Activated B cell treated with CpG ODN at 0.5 μM for 24 hours (primary cell): ENCODE measurements at regions not wholly inside any gene's neighbourhood (a gene's known extent, or its start where the extent isn't known, plus 50 kb on each side); places are given as distances from the start of the nearest gene placed in this dataset.

Source experiments
- ATAC-seq: fragments of 200-7000 bp; cut with Tn5 transposase; one replicate; pipeline ENCODE4 v1.10.0; 2021; ENCODE audit warnings: low read depth, mild to moderate bottlenecking, moderate library complexity
- CTCF ChIA-PET: fragments of 350-600 bp; sonication (Branson Sonifier 250); formaldehyde crosslinking; loops from one replicate; lab custom pipeline; 2021; ENCODE audit warnings: antibody characterized with exemption; lab: Charles Lee
- POLR2A ChIA-PET: fragments of 350-600 bp; sonication (Branson Sonifier 250); formaldehyde crosslinking; loops from one replicate; lab custom pipeline; 2021; ENCODE audit warnings: antibody characterized with exemption; lab: Charles Lee
- DNase-seq: peaks from one replicate; pipeline ENCODE4 v3.0.0; 2022
- H3K27ac Mint-ChIP-seq: one replicate; pipeline ENCODE4 v1.8.0; 2020; ENCODE audit warnings: mixed read lengths
- H3K27me3 Mint-ChIP-seq: one replicate; pipeline ENCODE4 v1.8.0; 2021; ENCODE audit warnings: mixed read lengths
- H3K36me3 Mint-ChIP-seq: one replicate; pipeline ENCODE4 v1.8.0; 2021; ENCODE audit warnings: low read depth, mixed read lengths
- H3K4me1 Mint-ChIP-seq: one replicate; pipeline ENCODE4 v1.8.0; 2021; ENCODE audit warnings: mixed read lengths
- H3K4me3 Mint-ChIP-seq: one replicate; pipeline ENCODE4 v1.8.0; 2020; ENCODE audit warnings: mild to moderate bottlenecking, mixed read lengths
- H3K9me3 Mint-ChIP-seq: one replicate; pipeline ENCODE4 v1.8.0; 2020; ENCODE audit warnings: mixed read lengths
- intact Hi-C: fragments of 100-400 bp; cut with micrococcal nuclease; formaldehyde crosslinking; loops from one replicate; pipeline ENCODE4 v1.15.1; 2024
- TF ChIP-seq, protein P1 (sequence below): fragments of 200-600 bp; IDR thresholded peaks from one replicate; pipeline ENCODE4 v1.8.0; 2022; ENCODE audit warnings: antibody characterized with exemption, mild to moderate bottlenecking

DNA sequence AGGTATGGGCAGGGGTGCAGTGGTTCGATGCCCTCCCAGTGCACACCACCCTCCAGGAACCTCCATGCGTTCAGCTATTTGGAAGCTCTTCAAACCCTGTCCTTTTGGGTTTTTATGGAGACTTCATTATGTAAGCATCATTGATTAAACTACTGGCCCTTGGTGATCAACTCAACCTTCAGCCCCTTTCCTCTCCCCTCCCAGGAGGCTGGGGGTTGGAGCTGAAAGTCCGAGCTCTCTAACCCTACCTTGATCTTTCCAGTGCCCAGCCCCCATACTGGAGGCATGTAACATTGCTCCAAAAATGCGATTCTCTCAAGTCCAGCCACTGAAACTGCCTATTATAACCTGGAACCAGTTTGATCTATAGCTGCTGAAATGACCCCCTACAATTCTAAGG lies 188.1 kb downstream of the IPO8 start:
- intact Hi-C loops = no loop called here
- peaks cover 2% of the 10 kb centered on the region for H3K9me3 Mint-ChIP-seq
- TF ChIP-seq, protein P1, sequence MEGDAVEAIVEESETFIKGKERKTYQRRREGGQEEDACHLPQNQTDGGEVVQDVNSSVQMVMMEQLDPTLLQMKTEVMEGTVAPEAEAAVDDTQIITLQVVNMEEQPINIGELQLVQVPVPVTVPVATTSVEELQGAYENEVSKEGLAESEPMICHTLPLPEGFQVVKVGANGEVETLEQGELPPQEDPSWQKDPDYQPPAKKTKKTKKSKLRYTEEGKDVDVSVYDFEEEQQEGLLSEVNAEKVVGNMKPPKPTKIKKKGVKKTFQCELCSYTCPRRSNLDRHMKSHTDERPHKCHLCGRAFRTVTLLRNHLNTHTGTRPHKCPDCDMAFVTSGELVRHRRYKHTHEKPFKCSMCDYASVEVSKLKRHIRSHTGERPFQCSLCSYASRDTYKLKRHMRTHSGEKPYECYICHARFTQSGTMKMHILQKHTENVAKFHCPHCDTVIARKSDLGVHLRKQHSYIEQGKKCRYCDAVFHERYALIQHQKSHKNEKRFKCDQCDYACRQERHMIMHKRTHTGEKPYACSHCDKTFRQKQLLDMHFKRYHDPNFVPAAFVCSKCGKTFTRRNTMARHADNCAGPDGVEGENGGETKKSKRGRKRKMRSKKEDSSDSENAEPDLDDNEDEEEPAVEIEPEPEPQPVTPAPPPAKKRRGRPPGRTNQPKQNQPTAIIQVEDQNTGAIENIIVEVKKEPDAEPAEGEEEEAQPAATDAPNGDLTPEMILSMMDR = no peak
- H3K36me3 Mint-ChIP-seq = no peaks in the 10 kb centered on the region
- POLR2A ChIA-PET = no interaction called here
- ATAC-seq (no peak), DNase-seq (no peak)
- no peak overlapping the region for H3K4me3 Mint-ChIP-seq
- H3K27ac Mint-ChIP-seq = no peak overlapping the region
- CTCF ChIA-PET = no interaction called here
- H3K4me1 Mint-ChIP-seq = no peaks in the 10 kb centered on the region
- H3K27me3 Mint-ChIP-seq = no peaks in the 10 kb centered on the region

GRCh38 chr12:30506411-30506810 lies 189.3 kb downstream of the IPO8 start:
- no peaks in the 10 kb centered on the region for H3K4me1 Mint-ChIP-seq
- intact Hi-C loops = no loop called here
- H3K9me3 Mint-ChIP-seq = no peaks in the 10 kb centered on the region
- ATAC-seq = no peak
- POLR2A ChIA-PET = no interaction called here
- TF ChIP-seq, protein P1 = no peak
- H3K27me3 Mint-ChIP-seq = no peaks in the 10 kb centered on the region
- CTCF ChIA-PET = no interaction called here
- no peak overlapping the region for H3K4me3 Mint-ChIP-seq
- H3K36me3 Mint-ChIP-seq = no peaks in the 10 kb centered on the region
- no peak for DNase-seq
- H3K27ac Mint-ChIP-seq = no peak overlapping the region

DNA sequence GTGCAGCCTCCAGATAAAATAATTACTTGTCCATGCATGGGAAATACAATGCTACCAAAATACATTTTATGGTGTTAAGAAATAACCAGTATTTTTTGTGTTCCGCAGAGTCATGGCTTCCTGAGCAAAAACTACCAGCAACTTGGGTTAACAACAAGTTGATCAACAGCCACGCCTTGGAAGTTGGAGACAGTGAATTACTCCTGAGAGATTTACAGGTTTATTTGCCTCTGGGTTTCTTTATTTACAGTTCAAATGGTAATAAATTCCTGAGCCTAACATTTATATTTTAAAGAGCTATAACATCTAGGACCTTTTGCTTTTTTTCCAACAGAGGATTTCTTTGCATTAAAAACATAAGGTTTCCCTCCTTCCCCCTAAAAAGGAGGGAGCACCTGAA lies 194.0 kb downstream of the IPO8 start:
- Mint-ChIP-seq H3K4me3 (no peak overlapping the region), H3K27me3 (no peaks in the 10 kb centered on the region), H3K9me3 (no peaks in the 10 kb centered on the region), H3K36me3 (no peaks in the 10 kb centered on the region), H3K4me1 (no peaks in the 10 kb centered on the region), H3K27ac (no peak overlapping the region)
- ATAC-seq (no peak), DNase-seq (no peak)
- ChIA-PET POLR2A (no interaction called here), CTCF (no interaction called here)
- TF ChIP-seq, protein P1 = no peak
- intact Hi-C loops = no loop called here

GRCh38 chr12:30500532-30500931 lies 195.1 kb downstream of the IPO8 start:
- no peak for DNase-seq

DNA sequence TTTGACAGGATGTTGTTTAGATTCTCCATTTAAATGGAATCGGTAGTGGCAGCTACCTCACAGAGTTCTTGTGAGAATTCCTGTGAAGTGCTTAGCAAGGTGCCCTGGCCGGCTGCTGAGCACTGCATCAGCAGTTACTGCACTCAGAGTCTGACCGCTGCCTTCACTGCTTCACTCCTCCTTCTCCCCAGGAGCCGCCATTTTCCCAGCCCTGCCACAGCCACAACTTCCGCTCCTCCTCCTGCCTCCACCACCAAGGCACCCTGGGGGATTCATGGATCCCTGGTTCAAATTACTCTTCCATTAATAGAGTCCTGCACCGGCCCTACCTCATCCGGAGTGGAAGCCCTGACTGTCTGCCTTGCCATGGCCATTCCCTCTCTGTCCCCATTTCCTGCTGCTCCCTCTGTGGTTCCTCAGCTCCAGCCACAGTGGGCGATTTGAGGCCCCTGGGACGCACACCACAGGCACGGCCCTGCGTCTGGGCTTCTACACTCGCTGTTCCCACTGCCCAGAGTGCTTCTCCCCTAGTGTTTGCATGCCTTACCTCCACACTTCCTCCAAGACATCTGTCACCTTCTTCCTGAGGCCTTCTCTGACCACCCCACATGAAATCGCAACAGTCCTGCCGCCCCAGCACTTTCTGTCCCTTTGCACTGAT lies 210.3 kb downstream of the IPO8 start:
- intact Hi-C loops = no loop called here
- ATAC-seq (no peak), DNase-seq (no peak)
- H3K27ac Mint-ChIP-seq = no peak overlapping the region
- CTCF ChIA-PET = no interaction called here
- TF ChIP-seq, protein P1 = no peak
- H3K36me3 Mint-ChIP-seq = no peaks in the 10 kb centered on the region
- no peaks in the 10 kb centered on the region for H3K9me3 Mint-ChIP-seq
- H3K27me3 Mint-ChIP-seq = no peaks in the 10 kb centered on the region
- POLR2A ChIA-PET = no interaction called here
- no peaks in the 10 kb centered on the region for H3K4me1 Mint-ChIP-seq
- no peak overlapping the region for H3K4me3 Mint-ChIP-seq

More at GRCh38 chr12:30500532-30500931, 195.1 kb downstream of the IPO8 start:
- H3K4me1 Mint-ChIP-seq = no peaks in the 10 kb centered on the region
- no peak for ATAC-seq
- TF ChIP-seq, protein P1 = no peak
- intact Hi-C loops = no loop called here
- H3K36me3 Mint-ChIP-seq = no peaks in the 10 kb centered on the region
- ChIA-PET POLR2A (no interaction called here), CTCF (no interaction called here)
- no peaks in the 10 kb centered on the region for H3K9me3 Mint-ChIP-seq
- H3K4me3 Mint-ChIP-seq = no peak overlapping the region
- H3K27ac Mint-ChIP-seq = no peak overlapping the region
- H3K27me3 Mint-ChIP-seq = no peaks in the 10 kb centered on the region
